NCI-H748 (cell line): ENCODE measurements at regions not wholly inside any gene's neighbourhood (a gene's known extent, or its start where the extent isn't known, plus 50 kb on each side); places are given as distances from the start of the nearest gene placed in this dataset.
"Not testable (repeated sequence)": the region's sequence is repeated elsewhere in the genome, so short reads cannot be mapped to it uniquely, and the experiment has no call there.

Experiments
- DNase-seq: peaks from one replicate; lab custom pipeline; 2025; ENCODE audit not compliant: unreplicated experiment; lab: John Stamatoyannopoulos, UW

GRCh38 chr18:11467611-11468010, 141.8 kb upstream of the SLC35G4 start:
- DNase-seq = no peak

- DNase-seq = no peak
Measured at GRCh38 chr18:11464129-11464528, 145.3 kb upstream of the SLC35G4 start.

GRCh38 chr18:11458447-11458846, 150.9 kb upstream of the SLC35G4 start:
- DNase-seq = no peak

- DNase-seq = not testable (repeated sequence)
Measured at GRCh38 chr18:11457853-11458252, 151.5 kb upstream of the SLC35G4 start.

GRCh38 chr18:11454040-11454439, 155.4 kb upstream of the SLC35G4 start:
- no peak for DNase-seq

GRCh38 chr18:11444169-11444568, 165.2 kb upstream of the SLC35G4 start:
- DNase-seq = not testable (repeated sequence)

GRCh38 chr18:11437046-11437445, 172.3 kb upstream of the SLC35G4 start:
- no peak for DNase-seq

GRCh38 chr18:11432360-11432811, 177.0 kb upstream of the SLC35G4 start:
- DNase-seq = no peak

GRCh38 chr18:11429876-11430275, 179.5 kb upstream of the SLC35G4 start:
- no peak for DNase-seq

- DNase-seq = no peak
Measured at GRCh38 chr18:11425211-11425610, 184.2 kb upstream of the SLC35G4 start.

GRCh38 chr18:11419338-11419737, 190.1 kb upstream of the SLC35G4 start:
- no peak for DNase-seq

- DNase-seq = no peak
Measured at GRCh38 chr18:11412811-11413210, 196.6 kb upstream of the SLC35G4 start.

GRCh38 chr18:11411048-11411447, 198.3 kb upstream of the SLC35G4 start:
- no peak for DNase-seq

GRCh38 chr18:11408555-11409065, 200.8 kb upstream of the SLC35G4 start:
- no peak for DNase-seq

GRCh38 chr18:11407940-11408339, 201.5 kb upstream of the SLC35G4 start:
- no peak for DNase-seq

GRCh38 chr18:11405804-11406203, 203.6 kb upstream of the SLC35G4 start:
- no peak for DNase-seq

GRCh38 chr18:11400703-11401102, 208.7 kb upstream of the SLC35G4 start:
- no peak for DNase-seq

GRCh38 chr18:11398625-11399024, 210.8 kb upstream of the SLC35G4 start:
- DNase-seq = no peak

GRCh38 chr18:11392980-11393885, 216.2 kb upstream of the SLC35G4 start:
- no peak for DNase-seq

- peak; percentile 11 for DNase-seq
Measured at GRCh38 chr18:11392292-11392691, 217.1 kb upstream of the SLC35G4 start.

- no peak for DNase-seq
Measured at GRCh38 chr18:11391661-11392060, 217.7 kb upstream of the SLC35G4 start.
